ENCODE measurements at regions not wholly inside any gene's neighbourhood (a gene's known extent, or its start where the extent isn't known, plus 50 kb on each side); places are given as distances from the start of the nearest gene placed in this dataset.

DNA sequence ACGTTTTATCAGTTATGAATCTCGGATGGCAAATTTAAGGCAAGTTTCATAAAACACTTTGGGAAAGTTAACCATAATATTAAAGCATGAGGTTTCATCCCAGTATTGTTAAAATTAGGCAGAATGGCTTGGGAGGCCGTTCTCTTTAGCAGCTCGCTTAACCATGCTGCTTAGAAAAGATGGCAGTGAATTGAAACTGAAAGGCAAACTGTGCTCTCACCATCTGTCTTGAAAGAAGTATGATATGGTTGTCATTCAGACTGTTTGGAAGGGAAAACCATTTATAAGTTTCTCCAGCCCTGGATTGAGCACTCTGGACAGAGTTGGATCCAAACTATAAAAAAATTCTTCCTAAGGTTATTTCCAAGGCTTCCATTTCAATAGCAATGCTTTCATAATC, 332.3 kb upstream of the SUCLG2 start:
- no peak overlapping the region for H2BK5ac ChIP-seq (ENCODE audit: low read depth, low read length)
- H4K91ac ChIP-seq (replicated peaks; ENCODE audit: insufficient read length, low read length) = no peak overlapping the region
- no peak overlapping the region for H3K9ac ChIP-seq (replicated peaks in 1 of 4; ENCODE audit: extremely low read depth in 1 of 4, low read depth in 3 of 4, low read length in 3 of 4)
- H3K4me2 ChIP-seq (ENCODE audit: insufficient read depth in 1 of 2, low read depth in 2 of 2, low read length in 2 of 2) = no peak overlapping the region
- FAIRE-seq (no peak), DNase-seq (ENCODE audit: low read depth in 1 of 2, low spot score in 2 of 2) (no peak)
- no peak overlapping the region for H3K4ac ChIP-seq (replicated peaks; ENCODE audit: insufficient read length, low read depth, low read length)
- ChIA-PET POLR2A (ENCODE audit: partially characterized antibody) (no interaction called here), CTCF (ENCODE audit: partially characterized antibody) (no interaction called here)
- no peaks in the 10 kb centered on the region for H3K9me3 ChIP-seq (ENCODE audit: insufficient read depth in 2 of 2, low read depth in 1 of 2, low read length in 1 of 2)
- H3K56ac ChIP-seq (replicated peaks; ENCODE audit: insufficient read length, low read depth, low read length) = no peak overlapping the region
- no peak overlapping the region for H3K27ac ChIP-seq (ENCODE audit: low read depth, low read length)
- H2BK120ac ChIP-seq (replicated peaks; ENCODE audit: low read depth, low read length) = no peak overlapping the region
- 83% methylated on average over 4 of the region's 4 CpGs; no CpG with 5 or more reads in 1 of the 2 experiments for WGBS, 2 experiments (ENCODE audit: extremely low coverage in 1 of 2, insufficient coverage in 1 of 2, insufficient read length in 1 of 2, insufficient replicate concordance in 2 of 2, low coverage in 1 of 2, low lambda C conversion rate in 2 of 2, missing lambda C conversion rate in 1 of 2)
- no peak overlapping the region for H3K4me3 ChIP-seq (ENCODE audit: extremely low read depth in 1 of 4, insufficient read depth in 2 of 4, low read depth in 3 of 4, low read length in 4 of 4)
- no peak overlapping the region for H2AK5ac ChIP-seq (ENCODE audit: low read depth, low read length)
- H3K4me1 ChIP-seq (replicated peaks in 1 of 4; ENCODE audit: control insufficient read depth in 3 of 4, insufficient read depth in 4 of 4, low read length in 3 of 4) = no peaks in the 10 kb centered on the region
- no peaks in the 10 kb centered on the region for H3K79me1 ChIP-seq (ENCODE audit: low read depth, low read length)
- no peaks in the 10 kb centered on the region for H3K79me2 ChIP-seq (ENCODE audit: control insufficient read depth in 1 of 2, insufficient read depth in 2 of 2, low read length in 2 of 2)
- H3K23ac ChIP-seq (ENCODE audit: insufficient read length) = no peak overlapping the region
- H4K8ac ChIP-seq (ENCODE audit: extremely low read depth, insufficient read depth, low read length) = no peak overlapping the region
- H3K14ac ChIP-seq (ENCODE audit: insufficient read length) = no peak overlapping the region
- no peaks in the 10 kb centered on the region for H3K36me3 ChIP-seq (ENCODE audit: control insufficient read depth in 2 of 4, insufficient read depth in 4 of 4, low read length in 3 of 4)
- no peak overlapping the region for H2BK20ac ChIP-seq (ENCODE audit: low read length)
- H3K23me2 ChIP-seq (ENCODE audit: low read depth, low read length) = peaks cover 2% of the 10 kb centered on the region; the same call in 1 of the 2 replicates
- H2AFZ ChIP-seq (ENCODE audit: low read length) = no peak overlapping the region
- H2BK12ac ChIP-seq (ENCODE audit: low read depth, low read length) = no peak overlapping the region
- H2BK15ac ChIP-seq (ENCODE audit: low read length) = no peak overlapping the region
- H3K27me3 ChIP-seq (replicated peaks in 1 of 4; ENCODE audit: control insufficient read depth in 3 of 4, extremely low read depth in 1 of 4, insufficient read depth in 3 of 4, low read length in 3 of 4) = no peaks in the 10 kb centered on the region
- no peak overlapping the region for H3K18ac ChIP-seq (ENCODE audit: extremely low read depth, low read length)
- H4K5ac ChIP-seq (ENCODE audit: insufficient read length, low read depth, low read length) = no peak overlapping the region
- no peaks in the 10 kb centered on the region for H4K20me1 ChIP-seq (replicated peaks in 1 of 2; ENCODE audit: control insufficient read depth in 1 of 2, insufficient read depth in 2 of 2, low read length in 2 of 2)
- TF ChIP-seq NRF1 (IDR thresholded peaks at IDR 0.05; ENCODE audit: low read depth, low read length) (no peak), KDM1A (IDR thresholded peaks at IDR 0.05; ENCODE audit: borderline replicate concordance, low read length) (no peak), TBP (IDR thresholded peaks at IDR 0.05; ENCODE audit: low read depth, low read length) (no peak), CREB1 (IDR thresholded peaks at IDR 0.05) (no peak), POLR2A (IDR thresholded peaks at IDR 0.05; ENCODE audit: control extremely low read depth in 1 of 2, low read depth in 2 of 2, low read length in 2 of 2) (no peak)
